HCT116 (cell line): ENCODE measurements at regions not wholly inside any gene's neighbourhood (a gene's known extent, or its start where the extent isn't known, plus 50 kb on each side); places are given as distances from the start of the nearest gene placed in this dataset.

Experiments used
- ATAC-seq: fragments of 200-7000 bp; cut with Tn5 transposase; 2 replicates; pipeline ENCODE4 v1.9.1; 2020; ENCODE audit warnings: mild to moderate bottlenecking, moderate library complexity
- BruUV-seq: library from RNA; stranded (reverse); fragments of 400-500 nt; replicated peaks from 2 replicates; lab custom pipeline; 2021; lab: Mats Ljungman, UMichigan
- CTCF ChIA-PET: fragments of 300-600 bp; sonication (Branson Sonifier 250); formaldehyde crosslinking; loops from one replicate; lab custom pipeline; 2021; ENCODE audit warnings: antibody characterized with exemption; lab: Charles Lee
- POLR2A ChIA-PET: fragments of 300-600, 350-600 bp; sonication (Branson Sonifier 250); formaldehyde crosslinking; loops from one replicate; lab custom pipeline; 2021; ENCODE audit warnings: antibody characterized with exemption; lab: Charles Lee
- RAD21 ChIA-PET, 2 experiments: fragments of 300-600 bp; sonication (Branson Sonifier 250); formaldehyde crosslinking; loops; one replicate each; lab custom pipeline; 2023; ENCODE audit warnings: low total read pairs in 2 of 2; ENCODE audit not compliant: uncharacterized antibody in 2 of 2, unreplicated experiment in 2 of 2, low non-redundant PET in 1 of 2; lab: Charles Lee
- DNase-seq: peaks from one replicate; pipeline ENCODE4 v3.0.0-alpha.2; 2010; ENCODE audit warnings: low read depth, low spot score
- H2AFZ ChIP-seq: fragments of 200-600 bp; shearing (Covaris generic), sonication (generic); 2 replicates; pipeline ENCODE4 v1.6.1; 2017; ENCODE audit warnings: low read depth, mixed run types, mixed read lengths, antibody characterized with exemption, low read length; ENCODE audit not compliant: poor library complexity, severe bottlenecking
- H3K27ac ChIP-seq: 2 replicates; pipeline ENCODE4 v1.5.1; 2012; ENCODE audit warnings: low read depth, low read length
- H3K27me3 ChIP-seq: fragments of 200-600 bp; sonication (generic); 2 replicates; pipeline ENCODE4 v1.6.1; 2016; ENCODE audit warnings: mixed run types, low read length, mixed read lengths; ENCODE audit not compliant: insufficient read depth
- H3K36me3 ChIP-seq, 2 experiments: fragments of 200-500 bp in 1 of 2; fragments of 200-600 bp in 1 of 2; sonication (Bioruptor generic) in 1 of 2; sonication (generic) in 1 of 2; 2 replicates each; pipeline versions ENCODE4 v1.5.1 to v1.6.1; 2014 to 2016; ENCODE audit warnings: low read length in 2 of 2, inconsistent platforms in 1 of 2, mixed read lengths in 1 of 2, mixed run types in 1 of 2; ENCODE audit not compliant: insufficient read depth in 2 of 2, control insufficient read depth in 1 of 2
- H3K4me1 ChIP-seq, 2 experiments: fragments of 200-600 bp in 1 of 2; sonication (generic) in 1 of 2; 2 replicates each; pipeline versions ENCODE4 v1.5.1 to v1.6.1; 2012 to 2017; ENCODE audit warnings: low read length in 2 of 2, inconsistent platforms in 1 of 2, mild to moderate bottlenecking in 1 of 2, mixed read lengths in 1 of 2, mixed run types in 1 of 2, moderate library complexity in 1 of 2; ENCODE audit not compliant: insufficient read depth in 2 of 2, control insufficient read depth in 1 of 2
- H3K4me2 ChIP-seq: fragments of 200-600 bp; sonication (generic); 2 replicates; pipeline ENCODE4 v1.6.1; 2017; ENCODE audit warnings: mixed run types, low read length, mixed read lengths
- H3K4me3 ChIP-seq, 2 experiments: fragments of 200-600 bp in 1 of 2; sonication (generic) in 1 of 2; replicated peaks in 1 of 2; 2 replicates each; pipeline ENCODE4 v1.5.1; 2011 to 2016; ENCODE audit warnings: low read length in 2 of 2, control low read depth in 1 of 2, low read depth in 1 of 2, mild to moderate bottlenecking in 1 of 2, mixed read lengths in 1 of 2, mixed run types in 1 of 2
- H3K79me2 ChIP-seq: fragments of 200-600 bp; sonication (generic); 2 replicates; pipeline ENCODE4 v1.6.1; 2017; ENCODE audit warnings: mild to moderate bottlenecking, mixed run types, low read length, moderate library complexity, mixed read lengths; ENCODE audit not compliant: insufficient read depth
- H3K9ac ChIP-seq: fragments of 200-600 bp; sonication (generic); 2 replicates; pipeline ENCODE4 v1.6.1; 2016; ENCODE audit warnings: low read length, mixed read lengths
- H3K9me2 ChIP-seq: fragments of 200-600 bp; sonication (generic), shearing (Covaris generic); 2 replicates; pipeline ENCODE4 v1.6.1; 2017; ENCODE audit warnings: mixed run types, mild to moderate bottlenecking, moderate library complexity; ENCODE audit not compliant: insufficient read depth
- H3K9me3 ChIP-seq, 2 experiments: fragments of 200-500 bp in 1 of 2; fragments of 200-600 bp in 1 of 2; sonication (Bioruptor generic) in 1 of 2; sonication (generic) in 1 of 2; 2 replicates each; pipeline ENCODE4 v1.6.1; 2014 to 2017; ENCODE audit warnings: low read length in 2 of 2, mixed read lengths in 2 of 2, inconsistent platforms in 1 of 2, low read depth in 1 of 2, mild to moderate bottlenecking in 1 of 2, mixed run types in 1 of 2, moderate library complexity in 1 of 2; ENCODE audit not compliant: control insufficient read depth in 1 of 2, insufficient read depth in 1 of 2
- H4K20me1 ChIP-seq: fragments of 200-600 bp; sonication (generic), shearing (Covaris generic); 2 replicates; pipeline ENCODE4 v1.6.1; 2017; ENCODE audit warnings: mixed run types, mild to moderate bottlenecking, moderate library complexity; ENCODE audit not compliant: insufficient read depth
- ATF3 ChIP-seq: IDR thresholded peaks from 2 replicates; pipeline ENCODE4 v1.6.1; 2012
- CEBPB ChIP-seq: IDR thresholded peaks from 2 replicates; pipeline ENCODE4 v1.6.1; 2012; ENCODE audit warnings: low read depth
- CTCF ChIP-seq, 3 experiments: fragments of 200-600 bp in 1 of 3; sonication (generic) in 1 of 3; IDR thresholded peaks in 2 of 3; conservative IDR thresholded peaks in 1 of 3; 2 replicates each; pipeline ENCODE4 v1.5.1; 2012 to 2017; ENCODE audit warnings: low read depth in 2 of 3, low read length in 2 of 3, antibody characterized with exemption in 1 of 3, borderline replicate concordance in 1 of 3, control low read depth in 1 of 3, mild to moderate bottlenecking in 1 of 3, mixed read lengths in 1 of 3, mixed run types in 1 of 3, moderate library complexity in 1 of 3; ENCODE audit not compliant: insufficient read depth in 1 of 3
- EGR1 ChIP-seq: IDR thresholded peaks from 2 replicates; pipeline ENCODE4 v1.6.1; 2012; ENCODE audit warnings: low read depth
- ELF1 ChIP-seq: IDR thresholded peaks from 2 replicates; pipeline ENCODE4 v1.6.1; 2012; ENCODE audit warnings: low read depth, borderline replicate concordance
- EZH2 ChIP-seq: fragments of 200-600 bp; sonication (generic); IDR thresholded peaks from 2 replicates; pipeline ENCODE4 v1.6.1; 2017; ENCODE audit warnings: antibody characterized with exemption, mixed run types
- FOSL1 ChIP-seq: IDR thresholded peaks from 2 replicates; pipeline ENCODE4 v1.6.1; 2012; ENCODE audit warnings: low read depth
- POLR2A ChIP-seq: IDR thresholded peaks from 2 replicates; pipeline ENCODE4 v1.7.0; 2011; ENCODE audit warnings: borderline replicate concordance; ENCODE audit not compliant: insufficient read depth, insufficient read length; ENCODE audit errors: extremely low read depth
- POLR2AphosphoS5 ChIP-seq: IDR thresholded peaks from 2 replicates; pipeline ENCODE4 v1.6.1; 2011; ENCODE audit warnings: mild to moderate bottlenecking, low read depth, low read length, moderate library complexity
- RAD21 ChIP-seq: IDR thresholded peaks from 2 replicates; pipeline ENCODE4 v1.6.1; 2012; ENCODE audit warnings: low read depth, mild to moderate bottlenecking
- SIN3A ChIP-seq: IDR thresholded peaks from 2 replicates; pipeline ENCODE4 v1.6.1; 2012; ENCODE audit warnings: low read depth
- SP1 ChIP-seq: IDR thresholded peaks from 2 replicates; pipeline ENCODE4 v1.6.1; 2012; ENCODE audit warnings: low read depth
- SRF ChIP-seq: IDR thresholded peaks from 2 replicates; pipeline ENCODE4 v1.6.1; 2012; ENCODE audit warnings: low read depth
- TCF7L2 ChIP-seq: IDR thresholded peaks from 2 replicates; pipeline ENCODE4 v1.7.0; 2011; ENCODE audit warnings: borderline replicate concordance, inconsistent platforms; ENCODE audit not compliant: insufficient read depth, insufficient read length; ENCODE audit errors: extremely low read depth
- YY1 ChIP-seq: IDR thresholded peaks from 2 replicates; pipeline ENCODE4 v1.6.1; 2011; ENCODE audit warnings: low read length, low read depth, moderate library complexity, mild to moderate bottlenecking; ENCODE audit not compliant: insufficient replicate concordance; ENCODE audit errors: extremely low read depth
- ZFX ChIP-seq: fragments of 450-650 bp; IDR thresholded peaks from 2 replicates; pipeline ENCODE4 v1.6.1; 2017
- intact Hi-C: fragments of 100-400 bp; cut with micrococcal nuclease; formaldehyde crosslinking; loops from 2 replicates; pipeline ENCODE4 v1.10.0; 2022

GRCh38 chr1:56202186-56202585 is 377.2 kb downstream of the PLPP3 start:
- Histone ChIP-seq H3K4me1 (no peaks in the 10 kb centered on the region), H3K27me3 (no peaks in the 10 kb centered on the region), H3K4me2 (no peak overlapping the region), H3K4me3 (no peak overlapping the region), H3K9me3 (no peaks in the 10 kb centered on the region), H3K9ac (no peak overlapping the region), H2AFZ (no peak overlapping the region), H3K9me2 (no peaks in the 10 kb centered on the region), H3K79me2 (no peaks in the 10 kb centered on the region), H3K27ac (no peak overlapping the region), H4K20me1 (no peaks in the 10 kb centered on the region), H3K36me3 (no peaks in the 10 kb centered on the region)
- ChIA-PET POLR2A (no interaction called here), CTCF (no interaction called here), RAD21 (no interaction called here)
- TF ChIP-seq CTCF (IDR thresholded peaks at IDR 0.05 in 2 of 3, conservative IDR thresholded peaks at IDR 0.05 in 1 of 3; ENCODE audit: borderline replicate concordance in 1 of 3, insufficient read depth in 1 of 3, low read depth in 2 of 3, low read length in 2 of 3): no peak
- TF ChIP-seq SRF: no peak
- no peak for TF ChIP-seq EZH2
- TF ChIP-seq TCF7L2: no peak
- TF ChIP-seq ATF3: no peak
- TF ChIP-seq SIN3A: no peak
- intact Hi-C loops: no loop called here
- no TSS peak for BruUV-seq
- ATAC-seq (no peak), DNase-seq (no peak)

GRCh38 chr1:56200896-56201295 is 378.5 kb downstream of the PLPP3 start:
- ChIA-PET POLR2A (no interaction called here), CTCF (no interaction called here), RAD21 (no interaction called here)
- no peak overlapping the region for H3K27ac ChIP-seq
- no peak overlapping the region for H3K9ac ChIP-seq
- no TSS peak for BruUV-seq
- no peaks in the 10 kb centered on the region for H3K9me3 ChIP-seq
- no peaks in the 10 kb centered on the region for H3K79me2 ChIP-seq
- DNase-seq: no peak
- no peak for ATAC-seq
- no peak overlapping the region for H3K4me3 ChIP-seq
- H3K9me2 ChIP-seq: no peaks in the 10 kb centered on the region
- intact Hi-C loops: no loop called here
- H3K4me1 ChIP-seq: no peaks in the 10 kb centered on the region
- H3K27me3 ChIP-seq: no peaks in the 10 kb centered on the region
- no peak overlapping the region for H3K4me2 ChIP-seq
- H2AFZ ChIP-seq: no peak overlapping the region
- no peaks in the 10 kb centered on the region for H4K20me1 ChIP-seq
- no peaks in the 10 kb centered on the region for H3K36me3 ChIP-seq
- TF ChIP-seq EZH2: no peak
- TF ChIP-seq SIN3A: no peak
- no peak for TF ChIP-seq POLR2A
- TF ChIP-seq POLR2AphosphoS5: no peak
- TF ChIP-seq YY1: no peak
- no peak for TF ChIP-seq CTCF (IDR thresholded peaks at IDR 0.05 in 2 of 3, conservative IDR thresholded peaks at IDR 0.05 in 1 of 3; ENCODE audit: borderline replicate concordance in 1 of 3, insufficient read depth in 1 of 3, low read depth in 2 of 3, low read length in 2 of 3)
- no peak for TF ChIP-seq TCF7L2
- no peak for TF ChIP-seq FOSL1
- TF ChIP-seq SRF: no peak
- no peak for TF ChIP-seq ZFX
- TF ChIP-seq RAD21: no peak
- no peak for TF ChIP-seq SP1
- no peak for TF ChIP-seq ELF1
- no peak for TF ChIP-seq EGR1
- no peak for TF ChIP-seq CEBPB
